SK-N-SH (cell line): ENCODE measurements at regions not wholly inside any gene's neighbourhood (a gene's known extent, or its start where the extent isn't known, plus 50 kb on each side); places are given as distances from the start of the nearest gene placed in this dataset.

Experiments used
- CTCF ChIA-PET: fragments of 300-600, 350-600 bp; formaldehyde crosslinking; extraction: SDS; loops from one replicate; lab custom pipeline; 2021; lab: Yijun Ruan, JAX
- POLR2A ChIA-PET: fragments of 350-600 bp; sonication (Branson Sonifier 250); formaldehyde crosslinking; extraction: SDS; loops from one replicate; lab custom pipeline; 2020; ENCODE audit warnings: antibody characterized with exemption, inconsistent platforms; lab: Yijun Ruan, JAX
- DNase-seq: peaks from one replicate; pipeline ENCODE4 v3.0.0; 2012
- H2AFZ ChIP-seq: fragments of 200-600 bp; sonication (generic); 2 replicates; pipeline ENCODE4 v1.8.1; 2016; ENCODE audit warnings: antibody characterized with exemption, mild to moderate bottlenecking, low read depth
- H3F3A ChIP-seq: fragments of 200-600 bp; sonication (generic); replicated peaks from 2 replicates; pipeline ENCODE3; 2016; ENCODE audit warnings: antibody characterized with exemption, mild to moderate bottlenecking; ENCODE audit not compliant: insufficient read depth
- H3K27ac ChIP-seq, 2 experiments: fragments of 200-500 bp in 1 of 2; fragments of 200-600 bp in 1 of 2; sonication (Bioruptor generic) in 1 of 2; sonication (generic), shearing (Covaris generic) in 1 of 2; 2 replicates each; pipeline versions ENCODE4 v1.5.1 to v1.6.1; 2014 to 2016; ENCODE audit warnings: low read depth in 2 of 2, inconsistent platforms in 1 of 2, low read length in 1 of 2, mild to moderate bottlenecking in 1 of 2, mixed read lengths in 1 of 2
- H3K27me3 ChIP-seq: fragments of 200-600 bp; sonication (generic), shearing (Covaris generic); 2 replicates; pipeline ENCODE4 v1.6.1; 2016; ENCODE audit warnings: mixed run types; ENCODE audit not compliant: insufficient read depth
- H3K36me3 ChIP-seq, 2 experiments: fragments of 200-500 bp in 1 of 2; fragments of 200-600 bp in 1 of 2; sonication (Bioruptor generic) in 1 of 2; sonication (generic) in 1 of 2; replicated peaks in 1 of 2; 2 replicates each; pipeline versions ENCODE3 to v1.5.1; 2014 to 2016; ENCODE audit warnings: low read length in 1 of 2, mild to moderate bottlenecking in 1 of 2; ENCODE audit not compliant: insufficient read depth in 2 of 2, control insufficient read depth in 1 of 2
- H3K4me1 ChIP-seq, 2 experiments: fragments of 200-500 bp in 1 of 2; fragments of 200-600 bp in 1 of 2; sonication (Bioruptor generic) in 1 of 2; sonication (generic), shearing (Covaris generic) in 1 of 2; 2 replicates each; pipeline versions ENCODE4 v1.5.1 to v1.6.1; 2014 to 2016; ENCODE audit warnings: low read depth in 1 of 2, low read length in 1 of 2, mixed run types in 1 of 2; ENCODE audit not compliant: insufficient read depth in 2 of 2, control insufficient read depth in 1 of 2
- H3K4me2 ChIP-seq: fragments of 200-600 bp; sonication (generic), shearing (Covaris generic); 2 replicates; pipeline ENCODE4 v1.6.1; 2017; ENCODE audit warnings: mixed run types
- H3K4me3 ChIP-seq, 2 experiments: fragments of 200-500 bp in 1 of 2; fragments of 200-600 bp in 1 of 2; sonication (Bioruptor generic) in 1 of 2; sonication (generic), shearing (Covaris generic) in 1 of 2; 2 replicates each; pipeline versions ENCODE4 v1.5.1 to v1.8.1; 2014 to 2016; ENCODE audit warnings: low read depth in 2 of 2, inconsistent platforms in 1 of 2, low read length in 1 of 2, mild to moderate bottlenecking in 1 of 2, mixed read lengths in 1 of 2, moderate library complexity in 1 of 2
- H3K79me2 ChIP-seq: fragments of 200-600 bp; sonication (generic); 2 replicates; pipeline ENCODE4 v1.8.1; 2017; ENCODE audit warnings: mild to moderate bottlenecking; ENCODE audit not compliant: insufficient read depth
- H3K9ac ChIP-seq: fragments of 200-600 bp; sonication (generic); 2 replicates; pipeline ENCODE4 v1.6.1; 2017; ENCODE audit warnings: mixed run types
- H3K9me2 ChIP-seq: fragments of 200-600 bp; sonication (generic); 2 replicates; pipeline ENCODE4 v1.6.1; 2017; ENCODE audit warnings: mixed run types
- H3K9me3 ChIP-seq: fragments of 200-600 bp; sonication (generic); 2 replicates; pipeline ENCODE4 v1.6.1; 2017; ENCODE audit warnings: mixed run types, mild to moderate bottlenecking, moderate library complexity
- H4K20me1 ChIP-seq: fragments of 200-600 bp; sonication (generic); 2 replicates; pipeline ENCODE4 v1.6.1; 2017; ENCODE audit warnings: mild to moderate bottlenecking, mixed run types; ENCODE audit not compliant: insufficient read depth
- FOSL2 ChIP-seq: IDR thresholded peaks from 2 replicates; pipeline ENCODE4 v1.4.0; 2012; ENCODE audit warnings: low read depth, mild to moderate bottlenecking, moderate library complexity, borderline replicate concordance
- FOXJ3 ChIP-seq: sonication (generic); formaldehyde crosslinking; IDR thresholded peaks from 2 replicates; pipeline ENCODE4 v1.5.1; 2020; ENCODE audit warnings: mild to moderate bottlenecking, missing genetic modification reagents
- FOXM1 ChIP-seq: IDR thresholded peaks from 2 replicates; pipeline ENCODE4 v1.4.0; 2012; ENCODE audit warnings: low read depth, mild to moderate bottlenecking
- GABPA ChIP-seq: IDR thresholded peaks from 2 replicates; pipeline ENCODE4 v1.4.0; 2012; ENCODE audit warnings: low read depth, mild to moderate bottlenecking
- GATA2 ChIP-seq: sonication (generic); formaldehyde crosslinking; IDR thresholded peaks from 2 replicates; pipeline ENCODE4 v1.5.0; 2020; ENCODE audit warnings: mild to moderate bottlenecking, missing genetic modification reagents
- IRF3 ChIP-seq: fragments of 150-350 bp; IDR thresholded peaks from 2 replicates; pipeline ENCODE4 v1.6.1; 2016; ENCODE audit warnings: mild to moderate bottlenecking, low read depth, low read length
- RFX5 ChIP-seq: IDR thresholded peaks from 2 replicates; pipeline ENCODE4 v1.6.1; 2012; ENCODE audit warnings: mild to moderate bottlenecking, improper control_type of control experiment, low read length
- SIN3A ChIP-seq: IDR thresholded peaks from 2 replicates; pipeline ENCODE4 v1.6.1; 2012; ENCODE audit warnings: low read depth, mild to moderate bottlenecking, low read length, moderate library complexity, borderline replicate concordance
- TEAD4 ChIP-seq: IDR thresholded peaks from 2 replicates; pipeline ENCODE4 v1.4.0; 2012; ENCODE audit warnings: mild to moderate bottlenecking, borderline replicate concordance; ENCODE audit not compliant: insufficient read depth
- USF1 ChIP-seq: IDR thresholded peaks from 2 replicates; pipeline ENCODE4 v1.4.0; 2012; ENCODE audit warnings: low read depth, borderline replicate concordance
- USF2 ChIP-seq: fragments of 150-350 bp; IDR thresholded peaks from 2 replicates; pipeline ENCODE4 v1.6.1; 2017; ENCODE audit warnings: antibody characterized with exemption, low read length, low read depth, borderline replicate concordance
- ZBTB33 ChIP-seq: IDR thresholded peaks from 2 replicates; pipeline ENCODE4 v1.4.0; 2012; ENCODE audit warnings: low read depth, borderline replicate concordance
- WGBS: methylation state at CpG from one replicate; pipeline ENCODE4 v1.1.6; 2017; ENCODE audit warnings: low lambda C conversion rate; 5-methylcytosine and 5-hydroxymethylcytosine counted together
- TF ChIP-seq, protein P1 (sequence below): fragments of 200-600 bp; sonication (generic); IDR thresholded peaks from 2 replicates; pipeline ENCODE4 v1.6.1; 2017; ENCODE audit warnings: antibody characterized with exemption, mild to moderate bottlenecking, moderate library complexity

DNA sequence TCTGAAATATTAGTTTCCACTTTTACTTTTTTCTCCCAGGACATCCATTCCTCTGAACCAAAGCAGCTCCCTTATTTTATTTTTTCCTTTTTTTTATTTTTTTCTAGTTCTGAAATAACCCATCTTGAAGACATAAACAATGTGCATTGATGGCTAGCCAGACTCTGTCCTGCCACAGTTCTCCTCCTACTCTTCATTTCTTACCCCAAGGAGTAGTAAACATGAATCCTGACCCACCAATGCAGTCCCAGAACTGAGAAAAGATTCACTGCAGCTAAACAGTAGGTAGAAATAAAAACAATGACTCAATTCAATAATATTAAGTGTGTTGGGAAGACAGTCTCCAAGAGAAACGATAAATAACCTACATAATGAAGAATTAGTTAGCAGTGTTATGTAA, 65.7 kb upstream of the NOVA1 start:
- WGBS: 3% methylated on average over 1 of the region's 1 CpG

More for the DNA sequence above, 65.7 kb upstream of the NOVA1 start:
- no peaks in the 10 kb centered on the region for H3K36me3 ChIP-seq
- no peak overlapping the region for H3K4me3 ChIP-seq
- no peaks in the 10 kb centered on the region for H3K4me1 ChIP-seq
- ChIA-PET CTCF (interaction anchor here (0.6 to 0.7 kb wide), 2 partner anchors 15 to 161 kb away, joined by 3 read pairs; no protein-coding TSS in a partner anchor), POLR2A (no interaction called here)
- no peak for DNase-seq
- H3K9ac ChIP-seq: no peak overlapping the region
- H3K9me2 ChIP-seq: no peaks in the 10 kb centered on the region
- no peak overlapping the region for H2AFZ ChIP-seq
- no peak overlapping the region for H3K4me2 ChIP-seq
- no peaks in the 10 kb centered on the region for H3K9me3 ChIP-seq
- H3F3A ChIP-seq: no peaks in the 10 kb centered on the region
- H3K27ac ChIP-seq: no peak overlapping the region
- TF ChIP-seq SIN3A: no peak
- no peak for TF ChIP-seq FOXM1
- TF ChIP-seq USF1: no peak
- no peak for TF ChIP-seq USF2
- no peak for TF ChIP-seq GATA2 (CRISPR knock-in tag)
- no peak for TF ChIP-seq ZBTB33
- no peak for TF ChIP-seq FOSL2
- no peak for TF ChIP-seq GABPA
- TF ChIP-seq FOXJ3 (CRISPR knock-in tag): no peak
- no peak for TF ChIP-seq RFX5
- TF ChIP-seq TEAD4: no peak
- no peak for TF ChIP-seq IRF3
- TF ChIP-seq, protein P1, sequence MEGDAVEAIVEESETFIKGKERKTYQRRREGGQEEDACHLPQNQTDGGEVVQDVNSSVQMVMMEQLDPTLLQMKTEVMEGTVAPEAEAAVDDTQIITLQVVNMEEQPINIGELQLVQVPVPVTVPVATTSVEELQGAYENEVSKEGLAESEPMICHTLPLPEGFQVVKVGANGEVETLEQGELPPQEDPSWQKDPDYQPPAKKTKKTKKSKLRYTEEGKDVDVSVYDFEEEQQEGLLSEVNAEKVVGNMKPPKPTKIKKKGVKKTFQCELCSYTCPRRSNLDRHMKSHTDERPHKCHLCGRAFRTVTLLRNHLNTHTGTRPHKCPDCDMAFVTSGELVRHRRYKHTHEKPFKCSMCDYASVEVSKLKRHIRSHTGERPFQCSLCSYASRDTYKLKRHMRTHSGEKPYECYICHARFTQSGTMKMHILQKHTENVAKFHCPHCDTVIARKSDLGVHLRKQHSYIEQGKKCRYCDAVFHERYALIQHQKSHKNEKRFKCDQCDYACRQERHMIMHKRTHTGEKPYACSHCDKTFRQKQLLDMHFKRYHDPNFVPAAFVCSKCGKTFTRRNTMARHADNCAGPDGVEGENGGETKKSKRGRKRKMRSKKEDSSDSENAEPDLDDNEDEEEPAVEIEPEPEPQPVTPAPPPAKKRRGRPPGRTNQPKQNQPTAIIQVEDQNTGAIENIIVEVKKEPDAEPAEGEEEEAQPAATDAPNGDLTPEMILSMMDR: no peak
- H3K27me3 ChIP-seq: no peaks in the 10 kb centered on the region
- no peaks in the 10 kb centered on the region for H3K79me2 ChIP-seq
- H4K20me1 ChIP-seq: no peaks in the 10 kb centered on the region
